H4 (cell line): ENCODE measurements at regions not wholly inside any gene's neighbourhood (a gene's known extent, or its start where the extent isn't known, plus 50 kb on each side); places are given as distances from the start of the nearest gene placed in this dataset.

Experiments used
- DNase-seq: peaks from one replicate; pipeline ENCODE4 v3.0.0-alpha.2; 2015; ENCODE audit warnings: low spot score

GRCh38 chrX:23228454-23228853, 106.2 kb upstream of the PTCHD1 start:
- DNase-seq: no peak

- no peak for DNase-seq
These were observed 105.7 kb upstream of the PTCHD1 start for GRCh38 chrX:23228950-23229448.

GRCh38 chrX:23235051-23235450, 99.6 kb upstream of the PTCHD1 start:
- no peak for DNase-seq

GRCh38 chrX:23246001-23246400, 88.6 kb upstream of the PTCHD1 start:
- DNase-seq: peak; percentile 51

GRCh38 chrX:23248187-23248586, 86.5 kb upstream of the PTCHD1 start:
- DNase-seq: no peak

- no peak for DNase-seq
These were observed 83.6 kb upstream of the PTCHD1 start for GRCh38 chrX:23251043-23251442.

- peak; percentile 16 for DNase-seq
These were observed 70.8 kb upstream of the PTCHD1 start for GRCh38 chrX:23263892-23264291.

GRCh38 chrX:23269923-23270322, 64.7 kb upstream of the PTCHD1 start:
- DNase-seq: no peak

- DNase-seq: no peak
These were observed 63.6 kb upstream of the PTCHD1 start for GRCh38 chrX:23271026-23271425.

GRCh38 chrX:23276475-23276874, 58.2 kb upstream of the PTCHD1 start:
- DNase-seq: no peak
